Cardiac muscle cell (in vitro differentiated cells and primary cell): ENCODE measurements at regions not wholly inside any gene's neighbourhood (a gene's known extent, or its start where the extent isn't known, plus 50 kb on each side); places are given as distances from the start of the nearest gene placed in this dataset.

Experiments used
- DNase-seq, 2 donors: peaks; one replicate each; pipeline versions ENCODE4 v3.0.0 to v3.0.0-alpha.2; 2010 to 2017; ENCODE audit warnings: low read depth in 1 of 2, low spot score in 1 of 2
- H3K27ac ChIP-seq: fragments of 200-600 bp; sonication (generic); 2 replicates; pipeline ENCODE4 v1.5.1; 2016
- H3K27me3 ChIP-seq: fragments of 200-600 bp; sonication (generic); 2 replicates; pipeline ENCODE4 v1.6.0; 2016; ENCODE audit warnings: control low read depth
- H3K36me3 ChIP-seq: fragments of 200-600 bp; sonication (generic); 2 replicates; pipeline ENCODE4 v1.5.1; 2016; ENCODE audit warnings: control low read depth
- H3K4me1 ChIP-seq: fragments of 200-600 bp; sonication (generic); 2 replicates; pipeline ENCODE4 v1.8.1; 2017; ENCODE audit warnings: low read depth, mild to moderate bottlenecking, mixed run types
- H3K4me3 ChIP-seq: fragments of 200-600 bp; sonication (generic); 2 replicates; pipeline ENCODE4 v1.5.1; 2016; ENCODE audit warnings: mild to moderate bottlenecking
- H3K9me3 ChIP-seq: fragments of 200-600 bp; sonication (generic); 2 replicates; pipeline ENCODE4 v1.5.1; 2017; ENCODE audit warnings: low read depth, mild to moderate bottlenecking, control low read depth
- TF ChIP-seq, protein P1 (sequence below): IDR thresholded peaks from 2 replicates; pipeline ENCODE4 v1.5.1; 2012; ENCODE audit warnings: low read depth, mild to moderate bottlenecking, low read length

DNA sequence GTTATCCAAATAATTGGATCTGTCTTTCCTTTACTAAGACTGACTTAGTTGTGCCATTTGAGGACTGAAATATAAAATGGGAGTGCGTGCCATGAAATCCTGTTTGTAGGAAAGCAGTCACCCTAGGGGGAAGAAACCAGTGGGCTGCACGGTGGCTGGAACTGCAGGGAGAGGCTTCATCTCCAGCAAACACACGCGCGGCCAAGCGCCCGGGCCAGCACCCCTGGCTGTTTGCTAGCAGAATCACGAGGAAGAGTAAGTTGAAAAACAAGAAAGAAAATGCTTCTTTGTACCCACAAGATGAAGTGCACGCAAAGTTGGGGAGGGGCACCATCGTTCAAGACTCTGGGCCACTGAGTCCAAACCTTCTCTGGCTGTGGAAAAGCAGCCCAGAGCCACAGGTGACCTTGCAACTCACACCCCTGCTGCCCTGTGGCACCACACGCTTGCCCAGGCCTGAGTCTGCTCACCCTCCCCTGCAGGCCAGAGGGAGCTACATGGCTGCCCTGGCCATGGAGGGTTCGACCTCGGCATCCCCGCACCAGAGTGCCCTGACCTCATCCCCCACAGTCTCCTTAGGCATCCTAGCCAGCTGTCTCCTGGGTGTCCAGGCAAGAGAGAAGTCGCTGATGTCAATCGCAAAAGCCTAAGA is 55.2 kb downstream of the IRX2 start:
- Histone ChIP-seq H3K36me3 (no peaks in the 10 kb centered on the region), H3K9me3 (no peaks in the 10 kb centered on the region), H3K4me3 (no peak overlapping the region), H3K4me1 (no peaks in the 10 kb centered on the region), H3K27ac (no peak overlapping the region), H3K27me3 (no peaks in the 10 kb centered on the region)
- no peak for DNase-seq
- TF ChIP-seq, protein P1, sequence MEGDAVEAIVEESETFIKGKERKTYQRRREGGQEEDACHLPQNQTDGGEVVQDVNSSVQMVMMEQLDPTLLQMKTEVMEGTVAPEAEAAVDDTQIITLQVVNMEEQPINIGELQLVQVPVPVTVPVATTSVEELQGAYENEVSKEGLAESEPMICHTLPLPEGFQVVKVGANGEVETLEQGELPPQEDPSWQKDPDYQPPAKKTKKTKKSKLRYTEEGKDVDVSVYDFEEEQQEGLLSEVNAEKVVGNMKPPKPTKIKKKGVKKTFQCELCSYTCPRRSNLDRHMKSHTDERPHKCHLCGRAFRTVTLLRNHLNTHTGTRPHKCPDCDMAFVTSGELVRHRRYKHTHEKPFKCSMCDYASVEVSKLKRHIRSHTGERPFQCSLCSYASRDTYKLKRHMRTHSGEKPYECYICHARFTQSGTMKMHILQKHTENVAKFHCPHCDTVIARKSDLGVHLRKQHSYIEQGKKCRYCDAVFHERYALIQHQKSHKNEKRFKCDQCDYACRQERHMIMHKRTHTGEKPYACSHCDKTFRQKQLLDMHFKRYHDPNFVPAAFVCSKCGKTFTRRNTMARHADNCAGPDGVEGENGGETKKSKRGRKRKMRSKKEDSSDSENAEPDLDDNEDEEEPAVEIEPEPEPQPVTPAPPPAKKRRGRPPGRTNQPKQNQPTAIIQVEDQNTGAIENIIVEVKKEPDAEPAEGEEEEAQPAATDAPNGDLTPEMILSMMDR: no peak

DNA sequence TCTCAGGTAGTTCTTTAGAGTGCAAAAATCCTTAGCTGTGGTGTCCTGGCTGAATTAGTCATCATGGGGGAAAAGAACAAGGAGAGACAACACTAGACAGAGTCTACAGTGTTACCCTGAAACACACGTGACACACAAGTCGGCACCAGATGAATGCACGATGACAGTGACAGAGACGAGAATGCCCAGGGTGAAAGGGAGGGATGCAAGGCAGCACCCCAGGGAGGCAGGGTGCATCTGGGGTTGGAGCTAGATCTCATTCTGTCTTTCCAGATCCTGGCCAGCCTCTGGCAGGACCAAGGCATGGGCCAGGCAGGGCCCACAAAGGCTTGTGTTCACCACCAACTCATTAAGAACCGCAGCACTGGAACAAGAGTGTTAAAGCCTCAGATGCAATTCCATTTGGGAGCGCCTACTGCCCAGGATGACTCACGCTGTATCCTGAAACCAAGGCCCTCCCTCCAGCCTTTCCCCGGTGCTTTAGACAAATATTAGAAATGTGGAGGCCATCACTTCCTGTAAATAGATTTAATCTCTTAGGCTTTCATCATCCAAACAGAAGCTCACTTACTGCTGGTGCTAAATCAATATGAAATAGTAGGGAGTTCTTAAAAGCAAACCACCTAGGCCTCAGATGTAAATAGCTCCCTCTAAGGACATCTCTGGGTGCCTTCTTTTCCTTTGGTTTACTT is 56.1 kb downstream of the IRX2 start:
- Histone ChIP-seq H3K4me3 (no peak overlapping the region), H3K36me3 (no peaks in the 10 kb centered on the region), H3K27me3 (no peaks in the 10 kb centered on the region), H3K27ac (no peak overlapping the region), H3K9me3 (no peaks in the 10 kb centered on the region), H3K4me1 (no peaks in the 10 kb centered on the region)
- TF ChIP-seq, protein P1: no peak
- no peak for DNase-seq

DNA sequence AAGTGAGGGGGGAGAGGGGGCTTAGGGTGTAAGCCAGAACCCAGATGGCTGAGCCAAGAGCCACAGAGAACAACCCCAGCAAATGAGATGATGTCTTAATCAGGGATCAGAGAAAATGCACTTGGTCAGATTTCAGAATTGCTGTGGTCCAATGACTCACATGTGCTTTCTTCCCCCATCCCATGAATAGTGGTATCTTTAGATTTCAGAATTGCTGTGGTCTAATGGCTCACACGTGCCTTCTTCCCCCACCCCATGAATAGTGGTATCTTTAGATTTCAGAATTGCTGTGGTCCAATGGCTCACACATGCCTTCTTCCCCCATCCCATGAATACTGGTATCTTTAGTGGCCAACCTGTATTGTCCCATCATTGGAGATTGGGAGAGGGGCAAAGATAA is 59.9 kb downstream of the IRX2 start:
- H3K4me3 ChIP-seq: no peak overlapping the region
- H3K4me1 ChIP-seq: no peaks in the 10 kb centered on the region
- DNase-seq: no peak
- no peaks in the 10 kb centered on the region for H3K36me3 ChIP-seq
- no peaks in the 10 kb centered on the region for H3K9me3 ChIP-seq
- no peaks in the 10 kb centered on the region for H3K27me3 ChIP-seq
- no peak overlapping the region for H3K27ac ChIP-seq
- TF ChIP-seq, protein P1: no peak

DNA sequence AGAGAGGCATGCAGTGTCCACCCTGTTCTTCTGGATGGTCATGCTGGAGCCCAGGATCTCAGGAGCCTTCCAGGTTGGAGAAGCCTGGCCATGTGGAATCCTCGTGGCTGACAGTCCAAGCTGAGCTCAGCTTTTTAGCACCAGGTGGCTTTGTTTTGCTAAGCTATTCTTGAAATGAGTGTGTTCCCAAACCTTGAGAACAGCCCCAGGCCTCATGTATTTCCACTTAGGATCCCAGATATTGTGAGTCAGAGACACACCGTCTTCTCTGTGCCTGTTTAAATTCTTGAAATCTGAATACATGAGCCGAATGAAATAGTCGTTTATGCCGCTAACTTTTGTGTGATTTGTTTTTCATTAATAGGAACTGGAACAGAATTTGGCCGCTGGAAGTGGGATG is 61.2 kb downstream of the IRX2 start:
- Histone ChIP-seq H3K27me3 (no peaks in the 10 kb centered on the region), H3K9me3 (no peaks in the 10 kb centered on the region), H3K4me1 (no peaks in the 10 kb centered on the region), H3K36me3 (no peaks in the 10 kb centered on the region), H3K4me3 (no peak overlapping the region), H3K27ac (no peak overlapping the region)
- TF ChIP-seq, protein P1: no peak
- no peak for DNase-seq

DNA sequence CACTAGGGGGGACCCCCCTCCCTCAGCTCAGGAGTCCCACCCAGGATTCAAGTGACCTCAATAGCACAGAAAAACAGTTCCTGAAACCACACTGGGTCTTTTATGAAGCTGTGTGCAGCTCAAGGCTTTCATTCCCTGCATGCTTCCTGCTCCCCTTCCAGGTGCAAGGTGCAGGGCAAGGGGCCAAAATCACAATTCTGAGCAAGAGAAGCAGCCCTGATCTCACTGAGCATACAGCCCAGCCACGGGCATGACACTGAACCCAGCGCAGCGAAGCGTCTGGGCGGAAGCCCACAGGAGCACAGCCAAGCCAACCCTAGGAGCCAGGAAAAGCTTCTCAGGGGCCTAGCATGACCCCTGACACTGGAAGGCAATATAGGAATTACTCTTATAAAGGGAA is 62.9 kb downstream of the IRX2 start:
- Histone ChIP-seq H3K27ac (no peak overlapping the region), H3K9me3 (no peaks in the 10 kb centered on the region)

More for the DNA sequence above, 62.9 kb downstream of the IRX2 start:
- no peak for DNase-seq
- TF ChIP-seq, protein P1: no peak
- Histone ChIP-seq H3K4me3 (no peak overlapping the region), H3K4me1 (no peaks in the 10 kb centered on the region), H3K27me3 (no peaks in the 10 kb centered on the region), H3K36me3 (no peaks in the 10 kb centered on the region)
